Fibroblast of lung (primary cell): ENCODE measurements at regions not wholly inside any gene's neighbourhood (a gene's known extent, or its start where the extent isn't known, plus 50 kb on each side); places are given as distances from the start of the nearest gene placed in this dataset.

ENCODE experiments used
- CTCF ChIP-seq, 2 donors: IDR thresholded peaks in 1 of 2; conservative IDR thresholded peaks in 1 of 2; 1 replicate in 1 of 2; 2 replicates in 1 of 2; pipeline ENCODE4 v1.5.1; 2011 to 2012; ENCODE audit warnings: low read length in 2 of 2, control low read depth in 1 of 2, inconsistent platforms in 1 of 2, low read depth in 1 of 2, mild to moderate bottlenecking in 1 of 2
- EZH2 ChIP-seq: IDR thresholded peaks from 2 replicates; pipeline ENCODE4 v1.5.1; 2012; ENCODE audit warnings: low read length, control low read depth, mild to moderate bottlenecking; ENCODE audit errors: missing control alignments

GRCh38 chr11:128200467-128200866 lies 386.9 kb downstream of the ETS1 start:
- TF ChIP-seq CTCF (conservative IDR thresholded peaks at IDR 0.05 in 1 of 2, IDR thresholded peaks at IDR 0.05 in 1 of 2; ENCODE audit: low read depth in 1 of 2, low read length in 2 of 2) (no peak), EZH2 (no peak)
